BJ (cell line): ENCODE measurements at regions not wholly inside any gene's neighbourhood (a gene's known extent, or its start where the extent isn't known, plus 50 kb on each side); places are given as distances from the start of the nearest gene placed in this dataset.

Experiments used
- CTCF ChIA-PET: fragments of 350-600 bp; formaldehyde crosslinking; extraction: SDS; loops from one replicate; lab custom pipeline; 2021; ENCODE audit warnings: antibody characterized with exemption, inconsistent platforms; lab: Yijun Ruan, JAX
- POLR2A ChIA-PET: fragments of 300-600 bp; sonication (Branson Sonifier 250); formaldehyde crosslinking; extraction: SDS; loops from one replicate; lab custom pipeline; 2021; ENCODE audit warnings: antibody characterized with exemption; lab: Charles Lee
- DNase-seq: peaks from one replicate; pipeline ENCODE4 v3.0.0-alpha.2; 2011; ENCODE audit warnings: low read depth
- H3K27me3 ChIP-seq: 2 replicates; pipeline ENCODE4 v1.6.0; 2011; ENCODE audit warnings: low read length; ENCODE audit not compliant: control insufficient read depth, insufficient read depth
- H3K36me3 ChIP-seq: 2 replicates; pipeline ENCODE4 v1.5.1; 2011; ENCODE audit warnings: low read length; ENCODE audit not compliant: control insufficient read depth, insufficient read depth
- H3K4me3 ChIP-seq: 2 replicates; pipeline ENCODE4 v1.5.1; 2011; ENCODE audit warnings: low read depth, mild to moderate bottlenecking, control low read depth, low read length
- CTCF ChIP-seq: IDR thresholded peaks from 2 replicates; pipeline ENCODE4 v1.5.1; 2011; ENCODE audit warnings: low read depth, mild to moderate bottlenecking, control low read depth, inconsistent platforms, low read length, moderate library complexity; ENCODE audit not compliant: insufficient read depth

- CTCF ChIA-PET = interaction anchor here (0.6 to 1.3 kb wide), 2 partner anchors 75 to 427 kb away, joined by 3 read pairs; no protein-coding TSS in a partner anchor
- H3K36me3 ChIP-seq = no peaks in the 10 kb centered on the region
Observed at GRCh38 chr7:347644-348479, 57.9 kb downstream of the FOXL3 start.

GRCh38 chr7:348480-348844, 58.5 kb downstream of the FOXL3 start:
- CTCF ChIA-PET = no interaction called here
- DNase-seq = no peak
- no peaks in the 10 kb centered on the region for H3K36me3 ChIP-seq
- TF ChIP-seq CTCF = no peak
- H3K4me3 ChIP-seq = no peak overlapping the region
- H3K27me3 ChIP-seq = no peaks in the 10 kb centered on the region
- POLR2A ChIA-PET = no interaction called here

More at GRCh38 chr7:347644-348479, 57.9 kb downstream of the FOXL3 start:
- DNase-seq = no peak
- POLR2A ChIA-PET = no interaction called here
- H3K27me3 ChIP-seq = no peaks in the 10 kb centered on the region
- no peak for TF ChIP-seq CTCF
- H3K4me3 ChIP-seq = no peak overlapping the region

- TF ChIP-seq CTCF = no peak
Observed at GRCh38 chr7:348962-349743, 59.2 kb downstream of the FOXL3 start.

GRCh38 chr7:351256-351655, 61.3 kb downstream of the FOXL3 start:
- DNase-seq = no peak
- H3K4me3 ChIP-seq = no peak overlapping the region
- no peaks in the 10 kb centered on the region for H3K36me3 ChIP-seq
- ChIA-PET CTCF (no interaction called here), POLR2A (no interaction called here)
- TF ChIP-seq CTCF = no peak
- H3K27me3 ChIP-seq = no peaks in the 10 kb centered on the region

More at GRCh38 chr7:348962-349743, 59.2 kb downstream of the FOXL3 start:
- DNase-seq = no peak
- Histone ChIP-seq H3K27me3 (no peaks in the 10 kb centered on the region), H3K36me3 (no peaks in the 10 kb centered on the region), H3K4me3 (no peak overlapping the region)
- ChIA-PET CTCF (no interaction called here), POLR2A (no interaction called here)

GRCh38 chr7:351681-352480, 61.9 kb downstream of the FOXL3 start:
- POLR2A ChIA-PET = no interaction called here
- H3K36me3 ChIP-seq = no peaks in the 10 kb centered on the region
- CTCF ChIA-PET = no interaction called here
- no peak overlapping the region for H3K4me3 ChIP-seq
- DNase-seq = no peak
- TF ChIP-seq CTCF = no peak
- no peaks in the 10 kb centered on the region for H3K27me3 ChIP-seq
